Hematopoietic multipotent progenitor cell treated with erythropoietin and hydrocortisone succinate and interleukin-3 and kit ligand, for 6 days (in vitro differentiated cells): ENCODE measurements at regions not wholly inside any gene's neighbourhood (a gene's known extent, or its start where the extent isn't known, plus 50 kb on each side); places are given as distances from the start of the nearest gene placed in this dataset.
"Not testable (repeated sequence)": the region's sequence is repeated elsewhere in the genome, so short reads cannot be mapped to it uniquely, and the experiment has no call there.

ENCODE experiments used
- DNase-seq: peaks from one replicate; pipeline ENCODE4 v3.0.0-alpha.2; 2015

DNA sequence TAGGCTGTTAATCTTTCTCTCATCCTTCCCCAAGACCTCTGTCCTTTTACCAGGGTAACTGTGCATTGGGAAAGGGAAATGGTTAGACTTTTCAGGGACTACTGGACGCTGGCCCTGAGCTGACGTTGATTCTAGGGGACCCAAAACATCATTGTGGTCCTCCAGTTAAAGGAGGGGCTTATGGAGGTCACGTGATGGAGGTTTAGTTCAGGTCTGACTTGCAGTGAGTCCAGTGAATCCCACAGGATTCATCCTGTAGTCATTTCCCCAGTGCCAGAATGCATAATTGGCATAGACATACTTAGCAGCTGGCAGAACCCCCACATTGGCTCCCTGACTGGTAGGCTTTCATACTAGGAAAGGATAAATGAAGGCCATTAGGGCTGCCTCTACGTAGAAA is 246.3 kb downstream of the KCNE4 start:
- DNase-seq: not testable (repeated sequence)

DNA sequence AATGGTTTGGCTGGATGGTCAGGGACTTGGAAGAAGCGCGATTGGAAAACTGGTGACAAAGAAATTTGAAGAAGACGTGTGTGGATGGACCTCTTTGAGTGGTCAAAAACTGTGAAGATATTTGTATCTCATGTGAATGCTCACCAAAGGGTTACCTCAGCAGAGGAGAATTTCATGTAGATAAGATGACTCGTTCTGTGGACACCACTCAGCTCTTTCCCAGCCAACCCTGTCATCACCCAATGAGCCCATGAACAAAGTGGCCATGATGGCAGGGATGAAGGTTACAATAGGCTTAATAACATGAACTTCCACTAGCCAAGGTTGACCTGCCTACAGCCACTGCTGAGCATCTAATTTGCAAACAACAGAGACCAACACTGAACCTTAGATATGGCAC is 248.3 kb downstream of the KCNE4 start:
- DNase-seq: no peak

DNA sequence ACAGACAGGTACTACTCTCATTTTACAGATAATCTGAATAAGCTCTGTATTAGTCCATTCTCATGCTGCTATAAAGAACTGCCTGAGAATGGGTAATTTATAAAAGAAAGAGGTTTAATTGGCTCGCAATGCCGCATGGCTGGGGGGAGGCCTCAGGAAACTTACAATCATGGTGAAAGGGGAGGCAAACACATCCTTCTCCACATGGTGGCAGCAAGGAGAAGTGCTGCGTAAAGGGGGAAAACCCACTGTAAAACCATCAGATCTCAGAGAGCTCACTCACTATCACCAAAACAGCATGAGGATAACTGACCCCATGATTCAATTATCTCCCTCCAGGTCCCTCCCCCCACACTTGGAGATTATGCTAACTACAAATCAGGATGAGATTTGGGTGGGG is 254.4 kb downstream of the KCNE4 start:
- peak; percentile 1 for DNase-seq

- DNase-seq: no peak
These were observed 260.1 kb downstream of the KCNE4 start for GRCh38 chr2:223311889-223312680.

GRCh38 chr2:223313101-223313500 is 261.1 kb downstream of the KCNE4 start:
- DNase-seq: no peak

GRCh38 chr2:223314811-223315210 is 262.8 kb downstream of the KCNE4 start:
- no peak for DNase-seq

- DNase-seq: no peak
These were observed 263.8 kb downstream of the KCNE4 start for GRCh38 chr2:223315813-223316212.

DNA sequence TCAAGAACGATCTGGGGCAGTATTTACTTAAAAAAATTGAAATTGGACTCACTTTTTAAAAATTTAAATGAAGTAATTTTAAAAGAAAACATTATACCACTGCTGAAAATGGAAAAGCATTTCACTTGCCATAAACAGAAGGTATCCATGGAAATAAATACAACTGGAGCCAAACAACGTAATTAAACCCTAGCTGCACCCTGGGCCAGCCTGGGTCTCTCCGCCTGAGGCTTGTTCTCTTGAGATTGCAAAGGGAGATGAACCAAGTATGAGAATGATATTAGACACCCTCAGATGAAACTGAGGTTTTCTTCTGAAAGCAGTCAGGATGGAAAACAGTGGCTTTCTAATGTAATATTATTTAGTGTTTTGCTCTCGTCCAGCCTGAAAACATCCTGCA is 264.4 kb downstream of the KCNE4 start:
- no peak for DNase-seq

DNA sequence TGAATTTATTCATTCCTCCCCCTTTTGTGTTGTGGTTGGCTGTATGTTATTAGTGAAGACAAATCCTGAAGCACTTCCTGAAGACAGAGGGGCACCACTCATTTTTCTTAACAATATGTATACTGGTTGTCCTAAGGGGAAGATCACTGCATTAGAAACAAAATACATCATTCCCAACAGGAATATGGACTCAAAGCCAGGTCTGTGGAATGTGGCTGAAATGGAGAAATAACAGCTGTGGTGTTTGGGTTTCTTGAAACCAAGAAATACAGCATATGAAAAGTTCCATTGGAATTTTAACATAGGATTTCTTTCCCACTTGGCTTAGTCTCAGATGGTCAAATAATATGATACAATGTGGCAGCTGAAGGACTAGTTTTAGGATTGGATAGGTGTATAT is 267.6 kb downstream of the KCNE4 start:
- DNase-seq: no peak

DNA sequence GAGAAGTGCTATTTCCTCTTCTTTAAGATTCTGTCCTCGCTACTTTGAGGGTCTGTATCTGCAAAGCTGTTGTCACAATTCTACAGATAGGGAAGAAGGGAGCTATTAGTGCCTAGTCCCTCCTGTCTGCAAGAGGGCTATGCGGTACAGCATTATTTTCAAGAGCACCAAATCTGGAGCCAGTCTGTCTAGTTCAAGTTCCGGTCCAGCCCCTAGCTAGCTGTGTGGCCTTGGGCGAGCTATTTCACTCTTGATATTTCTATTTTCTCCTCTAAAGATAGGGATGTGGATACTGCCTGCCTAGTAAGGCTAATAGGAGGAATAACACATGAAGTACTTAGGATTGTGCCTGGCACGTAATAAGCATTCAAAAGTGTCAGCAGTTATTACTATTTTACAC is 272.4 kb downstream of the KCNE4 start:
- DNase-seq: no peak

GRCh38 chr2:223328578-223328977 is 273.6 kb downstream of the SCG2 start:
- DNase-seq: no peak

DNA sequence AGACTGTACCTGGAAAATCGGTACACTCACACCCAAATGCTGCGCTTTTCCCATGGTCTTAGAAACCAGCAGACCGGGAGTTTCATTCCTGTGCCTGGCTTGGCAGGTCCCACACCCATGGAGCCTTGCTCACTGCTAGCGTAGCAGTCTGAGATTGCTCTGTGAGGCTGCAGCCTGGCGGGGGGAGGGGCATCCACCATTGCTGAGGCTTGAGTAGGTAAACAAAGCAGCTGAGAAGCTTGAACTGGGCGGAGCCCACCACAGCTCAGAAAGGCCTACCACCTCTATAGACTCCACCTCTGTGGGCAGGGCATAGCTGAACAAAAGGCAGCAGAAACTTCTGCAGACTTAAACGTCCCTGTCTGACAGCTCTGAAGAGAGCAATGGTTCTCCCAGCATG is 271.4 kb downstream of the SCG2 start:
- not testable (repeated sequence) for DNase-seq

DNA sequence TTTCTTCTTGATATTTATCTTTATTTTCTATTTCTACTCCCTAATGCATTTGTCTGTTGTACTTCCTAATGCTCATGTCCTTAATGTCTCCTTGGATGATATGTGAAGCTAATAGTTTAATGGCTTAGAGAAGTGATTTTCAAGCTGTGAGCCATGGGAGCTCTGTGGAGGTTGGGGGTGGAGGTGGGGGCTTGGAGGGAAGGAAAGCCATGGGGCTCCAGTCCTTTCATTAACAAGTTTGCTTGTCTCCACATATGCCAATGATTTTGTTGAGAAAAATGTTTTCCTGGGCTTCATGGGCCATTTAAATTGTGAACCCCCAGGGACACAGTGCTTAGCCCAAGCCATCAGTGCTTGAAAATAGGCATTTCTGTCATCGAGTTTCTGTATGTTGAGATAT is 264.1 kb downstream of the SCG2 start:
- no peak for DNase-seq

DNA sequence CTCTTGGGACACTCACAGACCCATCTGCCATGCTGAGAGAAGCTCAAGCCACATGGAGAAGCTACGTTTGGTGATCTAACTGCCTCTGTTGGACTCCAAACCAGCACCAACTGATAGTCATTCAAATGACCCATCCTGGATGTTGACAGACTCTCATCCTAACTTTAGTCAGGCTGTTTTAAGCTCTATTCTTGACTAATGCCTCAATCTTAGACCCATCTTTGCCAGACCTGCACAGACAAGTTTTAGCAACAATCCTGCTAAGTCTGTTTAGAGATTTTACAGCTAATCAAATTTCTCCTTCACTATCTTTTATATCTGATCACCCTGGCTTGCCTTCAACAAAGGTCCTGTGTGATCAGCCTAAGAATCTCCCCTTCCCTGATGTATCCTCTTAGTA is 245.1 kb downstream of the SCG2 start:
- DNase-seq: no peak

- no peak for DNase-seq
These were observed 239.1 kb downstream of the SCG2 start for GRCh38 chr2:223363085-223363484.

DNA sequence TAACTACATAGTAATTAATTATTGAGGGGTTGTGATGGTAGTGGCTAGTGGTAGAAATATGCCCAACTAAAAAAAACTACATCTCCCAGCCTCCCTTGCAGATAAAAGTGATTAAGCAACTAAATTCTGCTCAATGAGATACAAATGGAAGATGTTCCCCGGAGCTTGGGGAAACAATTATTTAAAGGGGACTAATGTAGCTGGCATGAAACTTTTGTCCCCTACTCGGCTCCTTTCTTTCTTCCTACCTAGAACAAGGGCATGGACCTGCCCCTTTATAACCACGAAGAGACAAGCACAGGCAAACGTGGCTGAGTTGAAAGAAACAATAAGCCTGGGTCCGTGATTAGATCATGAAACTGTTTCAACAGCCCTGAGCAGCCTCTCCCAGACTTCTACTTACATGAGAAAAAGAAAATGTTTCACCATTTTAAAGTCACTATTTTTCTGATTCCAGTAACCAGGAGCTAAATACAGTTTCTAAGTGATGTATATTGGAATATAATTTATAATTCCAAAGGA is 236.9 kb downstream of the SCG2 start:
- DNase-seq: no peak

DNA sequence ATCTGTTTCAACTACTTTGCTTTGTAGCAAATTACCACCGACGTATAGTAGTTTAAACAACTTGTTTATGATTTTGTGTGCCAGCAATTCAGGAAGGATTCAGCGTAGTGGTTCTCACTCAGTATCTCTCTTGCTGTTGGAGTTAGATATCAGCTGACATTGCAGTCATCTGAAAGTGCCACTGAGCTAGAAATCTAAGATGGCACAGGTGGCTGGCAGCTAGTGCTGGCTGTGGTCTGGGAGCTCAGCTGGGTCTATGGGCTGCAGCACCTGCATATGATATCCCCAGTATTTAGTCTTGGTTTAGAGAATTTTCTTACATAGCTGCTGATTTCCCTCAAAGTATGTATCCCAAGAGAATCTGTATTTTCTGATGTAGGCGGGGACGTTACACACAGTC is 235.6 kb downstream of the SCG2 start:
- no peak for DNase-seq

DNA sequence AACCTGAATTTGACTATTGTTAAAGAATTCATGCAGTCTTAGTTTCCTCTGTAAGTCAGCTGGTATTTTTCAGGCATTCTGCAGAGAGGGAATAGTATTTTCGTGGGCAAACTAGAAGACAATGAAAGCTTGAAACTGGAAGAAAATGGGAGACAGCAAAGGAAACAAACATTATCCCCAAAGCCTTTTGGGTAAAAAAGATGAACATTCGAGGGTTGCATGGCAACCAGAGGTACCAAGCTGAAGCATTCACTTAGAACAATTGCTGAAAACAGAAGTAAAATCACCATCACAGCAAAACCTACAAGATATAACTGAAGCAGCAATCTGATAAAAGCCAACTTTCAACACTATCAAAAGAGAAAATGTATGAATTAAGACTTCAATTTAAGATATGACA is 233.7 kb downstream of the SCG2 start:
- no peak for DNase-seq

- DNase-seq: no peak
These were observed 232.3 kb downstream of the SCG2 start for GRCh38 chr2:223369889-223370288.

GRCh38 chr2:223383315-223383714 is 218.8 kb downstream of the SCG2 start:
- DNase-seq: no peak

DNA sequence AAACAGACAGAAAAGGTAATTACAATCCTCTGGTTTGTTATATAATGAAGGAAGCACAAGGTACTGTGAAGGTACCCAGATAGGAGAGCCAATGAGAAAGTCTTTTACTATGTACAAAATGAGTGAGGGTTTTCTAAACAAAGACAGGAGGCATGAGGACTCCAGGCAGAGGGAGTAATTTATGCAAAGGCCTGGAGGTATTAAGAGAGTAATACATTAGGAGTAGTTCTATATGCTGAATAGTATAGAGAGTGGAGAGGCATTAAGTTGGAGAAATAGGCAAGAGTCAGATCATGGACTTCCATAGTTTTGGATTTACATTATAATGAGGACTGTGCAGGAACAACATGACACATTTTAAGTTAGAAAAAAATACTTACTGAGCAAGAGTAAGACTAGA is 216.0 kb downstream of the SCG2 start:
- DNase-seq: no peak

DNA sequence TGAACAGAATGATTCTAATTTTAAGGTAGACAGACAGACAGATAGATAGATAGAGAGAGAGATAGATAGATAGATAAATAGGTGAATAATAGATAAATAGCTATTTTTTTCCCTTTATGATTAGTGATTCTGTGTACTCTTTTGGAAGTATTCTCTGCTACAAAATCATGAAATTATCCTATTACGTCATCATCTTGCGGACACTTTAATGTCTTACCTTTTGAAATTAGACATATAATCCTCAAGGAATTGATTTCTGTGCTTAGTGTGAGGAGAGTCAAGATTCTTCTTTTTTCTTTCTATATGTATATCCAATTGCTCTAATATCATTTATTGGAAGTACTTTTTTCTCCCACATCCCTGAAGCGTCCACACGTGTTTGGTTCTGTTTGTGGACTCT is 215.2 kb downstream of the SCG2 start:
- no peak for DNase-seq

DNA sequence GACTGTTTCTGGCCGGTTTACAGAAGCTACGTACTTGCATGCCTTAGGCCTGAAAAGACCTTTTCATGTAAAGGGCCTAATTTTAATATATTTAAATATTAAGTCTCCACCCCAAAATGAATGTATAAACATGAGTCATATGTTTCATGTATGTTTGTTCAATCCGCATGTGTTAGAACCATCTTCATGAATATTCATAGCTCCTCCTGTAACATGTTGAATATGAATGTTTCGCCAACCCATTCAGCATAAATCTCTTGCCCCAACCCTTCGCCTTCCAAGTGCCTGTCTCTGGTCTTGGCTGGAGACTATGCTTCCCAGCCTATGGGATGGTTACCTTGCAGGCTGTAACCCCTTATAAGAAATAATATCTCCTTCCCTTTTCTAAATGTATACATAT is 212.5 kb downstream of the SCG2 start:
- no peak for DNase-seq

GRCh38 chr2:223396993-223397392 is 205.2 kb downstream of the SCG2 start:
- DNase-seq: no peak

- DNase-seq: no peak
These were observed 202.7 kb downstream of the SCG2 start for GRCh38 chr2:223399357-223399957.
